Activated CD8-positive, alpha-beta memory T cell treated with anti-CD3 and anti-CD28 coated beads for 48 hours (primary cell): ENCODE measurements at regions not wholly inside any gene's neighbourhood (a gene's known extent, or its start where the extent isn't known, plus 50 kb on each side); places are given as distances from the start of the nearest gene placed in this dataset.
A peak's percentile ranks its signal among the peaks of the same experiment; 100 is the strongest.

ENCODE experiments used
- DNase-seq, 3 experiments: peaks; one replicate each; pipeline ENCODE4 v3.0.0-alpha.2; 2020; ENCODE audit warnings: low read depth in 2 of 3, low spot score in 2 of 3

- no peak for DNase-seq
Measured at GRCh38 chr7:16235147-16236114, 185.9 kb downstream of the CRPPA start.

- no peak for DNase-seq
Measured at GRCh38 chr7:16234493-16235146, 186.7 kb downstream of the CRPPA start.

DNA sequence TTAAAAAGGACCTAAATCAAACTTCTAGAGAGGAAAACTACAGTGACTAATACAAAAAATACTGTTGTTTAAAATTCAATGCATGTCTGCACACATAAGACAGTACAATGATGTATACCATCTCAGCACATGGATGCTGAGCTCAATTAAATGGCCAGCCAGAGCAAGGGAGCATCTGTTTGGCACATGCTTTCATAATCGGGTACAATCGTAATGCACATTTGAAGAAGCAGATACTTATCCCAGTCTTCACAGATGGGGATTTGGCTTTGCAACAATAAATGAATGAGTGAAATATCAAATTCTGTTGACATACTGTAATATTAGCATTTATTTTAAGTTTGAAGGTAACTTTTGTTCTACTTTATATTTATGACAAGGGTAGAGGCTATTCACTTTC is 187.8 kb downstream of the CRPPA start:
- no peak for DNase-seq

GRCh38 chr7:16232273-16232672 is 189.1 kb downstream of the CRPPA start:
- DNase-seq, result no peak

DNA sequence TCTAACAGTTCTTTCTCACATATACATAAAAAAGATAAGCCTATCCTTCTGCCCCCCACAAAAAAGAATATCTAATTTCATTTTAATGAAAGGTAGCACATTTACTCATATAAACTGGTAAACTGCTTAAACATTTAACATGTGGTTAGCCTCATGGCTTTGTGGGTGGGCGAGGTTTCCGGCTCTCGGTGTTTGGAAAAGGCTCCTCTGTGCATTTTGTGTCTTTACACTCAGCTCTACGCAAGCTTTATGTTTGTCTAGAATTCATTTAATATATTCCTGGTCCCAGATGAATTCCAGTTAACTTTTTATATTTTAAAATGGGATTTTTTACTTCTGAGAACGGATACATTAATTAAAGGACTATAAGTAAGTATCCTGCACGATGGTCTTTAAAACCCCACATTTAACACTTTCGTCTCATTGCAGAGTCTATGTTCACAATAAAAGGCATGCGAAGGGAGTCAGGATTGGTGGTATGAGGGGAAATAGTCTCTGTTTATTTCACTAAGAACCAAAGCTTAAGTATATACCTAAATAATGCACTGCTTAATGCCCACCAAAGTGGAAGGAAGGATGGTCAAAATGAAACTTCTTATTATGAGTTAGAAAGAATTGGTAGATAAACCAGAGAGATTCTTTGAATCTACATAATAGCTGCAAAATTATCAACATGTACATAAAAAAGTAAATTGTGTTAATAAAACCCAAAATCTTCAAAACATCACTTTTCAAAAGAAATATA is 197.2 kb downstream of the CRPPA start:
- peak in 1 of 3 experiments; percentile 7 for DNase-seq

DNA sequence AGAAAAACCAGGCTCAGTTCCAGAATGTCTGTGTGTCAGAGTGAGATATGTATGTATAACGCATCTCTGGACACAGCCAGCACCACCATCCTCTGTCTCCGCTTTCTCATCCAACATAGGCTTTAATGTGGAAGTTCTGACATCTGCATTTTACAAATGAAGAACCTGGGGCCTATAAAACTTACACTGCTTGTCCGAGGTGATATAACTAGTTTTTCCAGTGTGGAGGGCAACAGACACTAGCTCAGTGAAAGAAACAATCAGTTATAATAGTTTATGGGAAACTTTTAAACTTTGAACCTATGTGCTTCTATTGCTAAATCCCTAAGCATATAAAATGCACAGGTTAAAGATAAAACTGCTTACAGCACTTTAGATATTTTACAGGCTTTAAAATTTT is 208.7 kb downstream of the CRPPA start:
- no peak for DNase-seq

- no peak for DNase-seq
Measured at GRCh38 chr7:16212032-16212431, 209.3 kb downstream of the CRPPA start.

- DNase-seq, result no peak
Measured at GRCh38 chr7:16211402-16211925, 209.9 kb downstream of the CRPPA start.

DNA sequence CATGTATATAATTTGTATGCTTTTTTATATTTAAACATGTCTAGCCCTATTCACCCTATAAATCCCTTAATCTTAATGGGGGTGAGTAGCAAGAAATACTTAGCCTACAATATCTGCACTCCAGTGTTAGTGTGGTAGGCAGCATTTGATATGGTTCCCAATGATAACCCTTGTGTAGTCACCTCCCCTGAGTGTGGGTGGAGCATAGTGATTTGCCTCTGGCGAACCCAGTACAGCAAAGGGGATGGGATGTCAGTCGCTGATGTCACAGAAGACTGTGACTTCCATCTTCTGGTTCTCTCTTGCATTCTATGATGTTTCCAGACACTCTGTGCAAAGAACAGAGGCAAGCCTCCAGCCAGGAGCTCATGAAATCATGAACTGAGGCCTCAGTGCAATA is 211.2 kb downstream of the CRPPA start:
- no peak for DNase-seq

GRCh38 chr7:16207321-16207720 is 214.0 kb downstream of the CRPPA start:
- DNase-seq, result no peak

DNA sequence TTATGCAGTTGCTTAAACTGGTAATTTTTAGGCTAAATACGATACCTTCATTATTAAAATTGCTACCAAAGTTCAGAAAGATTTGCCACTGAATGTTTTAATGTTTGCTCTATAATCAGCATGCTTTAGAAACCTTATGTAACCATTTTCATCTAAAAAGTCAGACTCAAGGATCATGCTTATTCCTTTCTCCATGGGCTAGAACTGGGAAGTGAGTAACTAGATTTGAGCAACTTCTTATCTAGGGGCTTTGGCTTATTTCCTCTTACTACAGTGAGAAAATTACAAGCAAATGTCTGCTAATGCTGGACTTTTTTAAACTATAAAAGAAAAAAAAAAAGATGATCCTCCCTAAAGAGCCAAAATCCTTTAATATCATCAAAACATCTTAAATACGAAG is 215.9 kb downstream of the CRPPA start:
- no peak for DNase-seq

DNA sequence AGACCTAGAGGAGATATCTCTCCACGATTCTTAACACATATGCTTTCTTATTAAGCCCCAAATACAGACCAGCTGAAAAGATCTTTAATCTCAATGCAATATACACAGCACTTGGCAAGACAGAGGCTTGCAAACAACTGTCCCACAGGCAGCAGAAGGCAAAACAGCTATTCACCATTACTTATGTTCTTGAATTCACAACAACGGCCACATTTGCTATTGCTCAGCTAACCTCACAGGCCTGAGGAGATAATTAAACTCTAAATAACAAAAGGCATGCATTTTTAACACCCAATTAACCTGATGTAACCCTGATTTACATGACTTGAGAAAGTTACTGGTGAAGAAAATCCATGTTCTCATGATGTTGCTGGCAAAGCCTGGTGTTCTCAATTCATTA is 216.4 kb downstream of the CRPPA start:
- no peak for DNase-seq

DNA sequence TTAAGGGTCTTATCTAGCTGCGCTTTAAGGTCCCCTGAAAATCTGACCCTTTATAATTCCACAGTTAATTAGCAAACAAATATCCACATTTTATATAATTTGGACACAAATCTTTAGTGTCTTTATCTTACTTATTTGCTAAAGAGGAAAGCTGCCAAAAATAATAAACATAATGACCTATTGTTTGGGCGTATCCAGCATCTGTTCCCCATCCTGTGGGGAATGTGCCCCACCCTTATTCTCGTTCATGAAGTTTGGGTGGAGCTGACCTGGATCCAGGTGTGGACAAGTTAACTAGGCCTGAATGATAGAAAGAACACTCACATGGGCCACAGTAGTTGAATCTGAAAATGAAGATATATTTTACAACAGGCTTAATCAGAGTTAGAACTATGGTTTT is 218.3 kb downstream of the CRPPA start:
- no peak for DNase-seq

DNA sequence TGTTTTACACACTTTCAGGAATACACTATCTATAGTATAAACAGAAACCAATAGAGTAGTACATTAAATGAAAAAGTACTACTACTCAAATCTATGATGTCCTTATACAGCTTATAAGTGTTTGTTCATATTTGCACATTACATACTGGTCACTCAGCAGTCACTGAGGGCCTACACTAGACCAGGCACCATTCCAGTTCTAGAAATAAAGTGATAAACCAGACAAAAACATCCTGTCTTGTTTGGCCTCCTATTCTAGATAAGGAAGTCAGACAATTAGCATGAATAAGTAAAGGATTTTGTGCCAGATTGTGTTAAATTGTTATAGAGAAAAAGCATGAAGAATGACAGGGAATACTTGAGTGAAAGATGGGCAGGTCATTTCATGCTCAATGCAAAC is 219.0 kb downstream of the CRPPA start:
- no peak for DNase-seq

GRCh38 chr7:16200591-16200990 is 220.7 kb downstream of the CRPPA start:
- no peak for DNase-seq

- DNase-seq, result no peak
Measured at GRCh38 chr7:16193631-16194030, 227.7 kb downstream of the CRPPA start.

- DNase-seq, result no peak
Measured at GRCh38 chr7:16189026-16189715, 232.2 kb downstream of the CRPPA start.

DNA sequence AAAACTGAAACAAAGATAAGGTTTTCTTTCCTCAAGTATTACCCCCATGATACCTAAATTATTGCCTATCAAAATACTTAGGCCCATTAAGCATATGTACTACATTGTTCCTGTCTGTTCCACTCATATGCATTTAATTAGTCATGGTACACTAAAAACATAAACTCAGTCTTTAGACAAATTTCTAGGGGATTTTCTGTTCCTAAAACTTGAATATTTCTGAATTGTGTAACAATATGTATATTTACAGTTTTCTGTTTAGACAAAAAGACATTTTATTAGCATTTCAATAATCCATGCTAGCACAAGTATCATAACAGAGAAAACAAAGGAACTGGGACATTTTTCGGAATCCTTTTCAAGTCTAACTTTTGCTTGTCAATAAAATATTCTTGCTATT is 234.2 kb downstream of the CRPPA start:
- no peak for DNase-seq

DNA sequence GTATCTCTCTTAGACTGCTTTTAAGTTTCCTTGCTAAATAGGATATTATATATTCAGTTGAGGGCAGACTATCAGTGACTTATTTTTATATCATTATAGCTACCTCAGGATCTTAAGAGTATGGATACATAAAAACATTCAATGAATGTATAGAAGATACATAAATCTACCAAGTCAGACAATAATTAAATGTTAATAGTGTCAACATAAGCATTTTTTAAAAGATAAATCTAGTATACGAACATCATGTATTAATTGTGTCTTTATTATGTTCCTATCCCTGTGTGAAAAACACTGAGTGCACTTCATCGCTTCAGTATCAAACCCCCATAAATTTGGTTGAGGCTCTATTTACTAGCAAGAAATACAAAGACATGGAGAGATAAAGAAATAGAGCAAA is 242.8 kb downstream of the CRPPA start:
- DNase-seq, result no peak

DNA sequence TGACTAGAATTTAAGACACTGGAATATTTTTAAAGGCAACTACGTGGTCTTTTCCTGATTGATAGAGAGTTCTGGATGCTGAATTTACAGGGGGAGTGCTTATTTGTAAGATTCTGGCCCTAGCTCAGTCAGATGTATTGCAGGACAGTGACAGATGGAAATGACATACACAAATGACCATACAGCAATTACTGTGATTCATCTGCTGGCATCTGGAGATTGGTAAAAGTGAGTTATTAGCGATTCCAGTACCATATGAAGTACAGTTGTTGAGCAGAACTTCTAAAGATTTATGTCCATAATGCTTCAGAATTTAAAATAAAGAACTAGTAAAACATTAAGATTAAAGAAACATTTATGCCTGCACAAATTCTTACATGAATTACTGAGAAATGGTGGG is 243.2 kb downstream of the CRPPA start:
- DNase-seq, result no peak

- no peak for DNase-seq
Measured at GRCh38 chr7:16174253-16174652, 247.1 kb downstream of the CRPPA start.
